ENCODE measurements at regions not wholly inside any gene's neighbourhood (a gene's known extent, or its start where the extent isn't known, plus 50 kb on each side); places are given as distances from the start of the nearest gene placed in this dataset.
A peak's percentile ranks its signal among the peaks of the same experiment; 100 is the strongest.
"Not testable (repeated sequence)": the region's sequence is repeated elsewhere in the genome, so short reads cannot be mapped to it uniquely, and the experiment has no call there.

- no peak for DNase-seq (ENCODE audit: low read depth in 4 of 4, low spot score in 1 of 4)
These were observed 181.9 kb downstream of the TMEM200A start for GRCh38 chr6:130547723-130548122.

- no peak for DNase-seq (ENCODE audit: low read depth in 4 of 4, low spot score in 1 of 4)
These were observed 191.8 kb downstream of the TMEM200A start for GRCh38 chr6:130557481-130558112.

GRCh38 chr6:130558131-130558530 is 192.3 kb downstream of the TMEM200A start:
- no peak for DNase-seq (ENCODE audit: low read depth in 4 of 4, low spot score in 1 of 4)

- DNase-seq (ENCODE audit: low read depth in 4 of 4, low spot score in 1 of 4), result no peak
These were observed 193.3 kb downstream of the TMEM200A start for GRCh38 chr6:130559166-130559565.

GRCh38 chr6:130560231-130560630 is 194.4 kb downstream of the TMEM200A start:
- no peak for DNase-seq (ENCODE audit: low read depth in 4 of 4, low spot score in 1 of 4)

- not testable (repeated sequence) for DNase-seq (ENCODE audit: low read depth in 4 of 4, low spot score in 1 of 4)
These were observed 195.3 kb downstream of the TMEM200A start for GRCh38 chr6:130561159-130561558.

GRCh38 chr6:130565696-130566095 is 199.9 kb downstream of the TMEM200A start:
- DNase-seq (ENCODE audit: low read depth in 4 of 4, low spot score in 1 of 4), result no peak

GRCh38 chr6:130574146-130574545 is 208.3 kb downstream of the TMEM200A start:
- DNase-seq (ENCODE audit: low read depth in 4 of 4, low spot score in 1 of 4), result no peak

GRCh38 chr6:130575557-130575956 is 209.7 kb downstream of the TMEM200A start:
- DNase-seq (ENCODE audit: low read depth in 4 of 4, low spot score in 1 of 4), result no peak

- peak in 2 of 4 experiments; percentile 7 to 13 for DNase-seq (ENCODE audit: low read depth in 4 of 4, low spot score in 1 of 4)
These were observed 210.2 kb downstream of the TMEM200A start for GRCh38 chr6:130575971-130576370.

GRCh38 chr6:130577178-130577919 is 211.5 kb downstream of the TMEM200A start:
- DNase-seq (ENCODE audit: low read depth in 4 of 4, low spot score in 1 of 4), result no peak

GRCh38 chr6:130578713-130579112 is 212.9 kb downstream of the TMEM200A start:
- no peak for DNase-seq (ENCODE audit: low read depth in 4 of 4, low spot score in 1 of 4)

- DNase-seq (ENCODE audit: low read depth in 4 of 4, low spot score in 1 of 4), result no peak
These were observed 217.5 kb downstream of the TMEM200A start for GRCh38 chr6:130583268-130583667.

GRCh38 chr6:130585587-130585986 is 219.8 kb downstream of the TMEM200A start:
- DNase-seq (ENCODE audit: low read depth in 4 of 4, low spot score in 1 of 4), result no peak

- DNase-seq (ENCODE audit: low read depth in 4 of 4, low spot score in 1 of 4), result no peak
These were observed 222.1 kb downstream of the TMEM200A start for GRCh38 chr6:130587778-130588520.

- DNase-seq (ENCODE audit: low read depth in 4 of 4, low spot score in 1 of 4), result no peak
These were observed 227.4 kb downstream of the TMEM200A start for GRCh38 chr6:130593200-130593599.

GRCh38 chr6:130593948-130594347 is 228.1 kb downstream of the TMEM200A start:
- DNase-seq (ENCODE audit: low read depth in 4 of 4, low spot score in 1 of 4), result no peak

GRCh38 chr6:130598021-130598989 is 228.9 kb upstream of the SMLR1 start:
- no peak for DNase-seq (ENCODE audit: low read depth in 4 of 4, low spot score in 1 of 4)

GRCh38 chr6:130600880-130601341 is 226.3 kb upstream of the SMLR1 start:
- no peak for DNase-seq (ENCODE audit: low read depth in 4 of 4, low spot score in 1 of 4)

GRCh38 chr6:130602151-130602770 is 224.9 kb upstream of the SMLR1 start:
- no peak for DNase-seq (ENCODE audit: low read depth in 4 of 4, low spot score in 1 of 4)
